T47D (cell line): ENCODE measurements at regions not wholly inside any gene's neighbourhood (a gene's known extent, or its start where the extent isn't known, plus 50 kb on each side); places are given as distances from the start of the nearest gene placed in this dataset.
"Not testable (repeated sequence)": the region's sequence is repeated elsewhere in the genome, so short reads cannot be mapped to it uniquely, and the experiment has no call there.

Source experiments
- DNase-seq, 2 experiments: peaks; one replicate each; pipeline versions ENCODE4 v3.0.0 to v3.0.0-alpha.2; 2011 to 2012; ENCODE audit warnings: low read depth in 1 of 2, low spot score in 1 of 2
- JUND ChIP-seq: IDR thresholded peaks from 2 replicates; pipeline ENCODE4 v1.6.1; 2012; ENCODE audit warnings: low read depth
- in situ Hi-C: cut with HindIII; loops from 2 replicates; pipeline ENCODE4 v1.10.0; 2016; ENCODE audit warnings: low sequenced_read_pairs, low pct_unique_long_range_greater_than_20kb

GRCh38 chr6:80872199-80872950 is 765.9 kb downstream of the BCKDHB start:
- no peak for TF ChIP-seq JUND
- peak in 1 of 2 experiments; percentile 2 for DNase-seq
- in situ Hi-C loops, result no loop called here

DNA sequence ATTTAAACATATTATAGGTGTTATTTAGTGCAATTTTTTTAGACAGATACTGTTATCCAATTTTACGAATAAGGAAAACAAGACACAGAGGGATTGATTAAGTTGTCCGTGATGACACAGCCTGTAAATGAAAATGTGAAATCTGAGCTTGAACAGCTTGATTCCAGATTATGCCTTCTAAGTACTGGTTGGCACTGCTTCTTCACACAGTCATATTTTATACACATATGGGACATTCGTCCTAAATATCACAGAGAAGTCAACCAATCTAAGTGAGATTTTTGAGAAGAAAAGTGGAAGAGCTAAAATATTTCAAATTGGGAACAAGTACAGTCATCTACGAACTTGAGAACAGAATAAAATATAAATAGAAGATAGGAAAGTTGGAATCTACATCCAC is 756.3 kb downstream of the BCKDHB start:
- TF ChIP-seq JUND, result no peak
- DNase-seq, result no peak
- in situ Hi-C loops, result no loop called here

- TF ChIP-seq JUND, result no peak
- in situ Hi-C loops, result no loop called here
- DNase-seq, result no peak
Measured at GRCh38 chr6:80860107-80860506, 753.6 kb downstream of the BCKDHB start.

DNA sequence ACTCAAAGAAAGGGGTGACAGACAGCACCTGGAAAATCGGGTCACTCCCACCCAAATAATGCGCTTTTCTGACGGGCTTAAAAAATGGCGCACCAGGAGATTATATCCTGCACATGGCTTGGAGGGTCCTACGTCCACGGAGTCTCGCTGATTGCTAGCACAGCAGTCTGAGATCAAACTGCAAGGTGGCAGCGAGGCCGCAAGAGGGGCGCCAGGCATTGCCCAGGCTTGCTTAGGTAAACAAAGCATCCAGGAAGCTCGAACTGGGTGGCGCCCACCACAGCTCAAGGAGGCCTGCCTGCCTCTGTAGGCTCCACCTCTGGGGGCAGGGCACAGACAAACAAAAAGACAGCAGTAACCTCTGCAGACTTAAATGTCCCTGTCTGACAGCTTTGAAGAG is 741.5 kb downstream of the BCKDHB start:
- DNase-seq, in situ Hi-C loops: not testable (repeated sequence)

- TF ChIP-seq JUND, result no peak
- in situ Hi-C loops, result no loop called here
- no peak for DNase-seq
Measured at GRCh38 chr6:80832337-80832736, 725.9 kb downstream of the BCKDHB start.

DNA sequence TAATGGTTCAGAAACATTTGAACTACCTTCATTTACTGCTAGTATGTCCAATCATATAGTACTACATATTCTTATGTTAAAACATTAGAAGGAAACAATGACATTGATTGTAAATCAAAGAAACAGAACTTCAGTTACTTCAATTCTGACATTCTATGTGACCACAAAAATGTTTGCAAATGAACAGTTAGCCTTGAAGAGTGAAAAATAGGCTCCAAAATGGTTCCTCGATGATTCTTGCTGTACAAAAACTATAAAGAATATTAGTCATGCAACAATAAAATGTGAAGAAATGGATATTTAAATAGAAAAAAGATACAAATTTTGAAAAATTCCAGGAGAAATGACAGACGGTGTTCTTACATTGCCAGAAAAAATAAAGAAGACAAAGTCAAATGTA is 686.9 kb downstream of the BCKDHB start:
- no peak for DNase-seq
- in situ Hi-C loops, result no loop called here
- no peak for TF ChIP-seq JUND

DNA sequence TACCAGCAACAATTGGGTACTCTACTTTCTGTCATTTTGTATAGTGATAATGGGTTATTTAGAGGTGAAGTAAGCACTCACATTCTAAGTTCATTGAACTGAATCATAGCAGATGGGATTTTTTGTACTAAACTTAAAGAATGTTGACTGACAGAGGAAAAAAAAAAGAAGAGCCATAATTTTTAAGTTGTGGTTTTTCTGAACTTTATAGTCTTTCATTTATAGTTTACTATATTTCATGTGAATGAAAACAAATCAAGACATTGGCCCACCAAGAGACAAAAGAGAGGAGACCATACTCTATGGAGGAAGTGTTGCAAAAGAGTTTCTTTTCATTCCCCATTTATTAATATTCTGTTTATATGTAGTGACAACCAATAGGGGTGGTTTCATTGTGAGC is 685.7 kb downstream of the BCKDHB start:
- no peak for TF ChIP-seq JUND
- in situ Hi-C loops, result no loop called here

DNA sequence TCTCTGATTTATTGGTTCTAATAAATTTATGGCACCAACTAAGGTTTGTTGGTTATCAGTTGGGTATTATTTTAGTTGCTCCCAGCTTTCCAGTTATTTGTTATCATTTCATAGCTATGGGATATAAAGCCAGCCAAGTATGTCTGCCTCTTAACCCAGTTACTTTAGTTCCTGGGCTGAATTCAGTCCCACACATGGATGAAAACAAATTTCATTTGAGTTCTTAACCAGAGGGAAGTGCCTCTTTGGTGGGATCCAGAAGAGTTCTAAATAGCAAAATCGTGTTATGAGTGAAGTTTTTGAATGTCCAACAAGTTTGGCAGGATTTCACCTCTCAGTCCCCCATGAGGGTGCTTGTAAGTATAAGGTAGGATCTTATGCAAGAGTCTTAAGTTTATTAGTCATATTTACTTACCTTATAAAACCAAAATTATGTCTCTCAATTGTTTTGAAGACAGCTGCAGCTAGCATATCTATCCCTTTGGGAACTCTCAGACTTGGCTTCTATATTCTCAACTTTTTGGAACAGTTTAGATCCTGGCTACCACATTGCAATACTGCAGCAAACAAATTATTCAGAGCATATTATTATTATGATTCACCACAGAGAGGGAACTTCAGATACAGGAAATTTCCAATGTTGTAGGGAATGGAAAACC is 683.6 kb downstream of the BCKDHB start:
- no peak for DNase-seq
- TF ChIP-seq JUND, result no peak
- in situ Hi-C loops, result no loop called here

More for the DNA sequence above, 685.7 kb downstream of the BCKDHB start:
- no peak for DNase-seq

GRCh38 chr6:80783271-80783670 is 676.8 kb downstream of the BCKDHB start:
- DNase-seq, in situ Hi-C loops: not testable (repeated sequence)

- TF ChIP-seq JUND, result no peak
- in situ Hi-C loops, result no loop called here
- DNase-seq, result peak; percentile 4 to 57
Measured at GRCh38 chr6:80771941-80772340, 665.5 kb downstream of the BCKDHB start.

DNA sequence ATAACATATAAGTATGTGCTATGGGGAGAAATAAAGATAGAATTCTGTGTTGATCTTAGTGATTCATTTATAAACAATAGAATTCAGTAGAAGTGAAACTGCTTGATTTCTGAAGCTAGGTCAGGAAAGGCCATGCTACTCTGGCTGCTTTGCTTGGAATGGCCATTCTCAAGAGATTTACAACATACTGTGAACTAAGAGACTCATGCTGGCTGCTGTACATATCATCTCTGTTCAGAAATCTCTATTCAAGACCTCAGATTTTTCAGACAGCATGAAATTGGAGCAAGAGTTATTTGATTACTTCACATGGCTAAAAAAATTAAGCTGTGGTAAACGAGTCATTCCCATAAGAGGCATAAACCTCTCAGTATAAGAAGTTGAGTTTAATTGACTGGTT is 662.6 kb downstream of the BCKDHB start:
- in situ Hi-C loops, result no loop called here
- TF ChIP-seq JUND, result no peak
- no peak for DNase-seq

DNA sequence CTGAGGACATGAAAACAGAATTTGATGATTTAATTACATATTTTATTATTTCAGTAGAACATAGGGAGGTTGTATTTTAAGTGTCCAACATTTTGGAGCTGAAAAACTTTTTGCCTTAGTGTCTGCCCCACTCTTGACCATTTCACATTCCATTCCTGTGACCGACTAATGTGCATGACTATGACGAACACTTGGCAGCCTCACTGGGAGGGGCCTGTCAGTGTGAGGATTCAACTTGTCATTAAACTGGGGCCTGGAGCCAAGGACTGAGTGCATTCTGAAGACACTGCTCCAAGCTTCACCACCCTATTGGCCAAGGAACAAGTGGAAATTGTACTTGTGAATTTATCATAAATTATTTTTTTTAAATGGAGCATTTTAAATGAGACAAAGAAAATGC is 661.3 kb downstream of the BCKDHB start:
- in situ Hi-C loops, result no loop called here
- DNase-seq, result peak in 1 of 2 experiments; percentile 2
- TF ChIP-seq JUND, result no peak

- no peak for TF ChIP-seq JUND
- DNase-seq, result no peak
- in situ Hi-C loops, result no loop called here
Measured at GRCh38 chr6:80744213-80744612, 637.7 kb downstream of the BCKDHB start.
